GM19351 (cell line): ENCODE measurements at regions not wholly inside any gene's neighbourhood (a gene's known extent, or its start where the extent isn't known, plus 50 kb on each side); places are given as distances from the start of the nearest gene placed in this dataset.
"Not testable (repeated sequence)": the region's sequence is repeated elsewhere in the genome, so short reads cannot be mapped to it uniquely, and the experiment has no call there.

ENCODE experiments used
- ATAC-seq: cut with Tn5 transposase; IDR thresholded peaks from one replicate; pipeline ENCODE4 v1.9.1; 2021; ENCODE audit warnings: mild to moderate bottlenecking, moderate library complexity; ENCODE audit not compliant: unreplicated experiment

DNA sequence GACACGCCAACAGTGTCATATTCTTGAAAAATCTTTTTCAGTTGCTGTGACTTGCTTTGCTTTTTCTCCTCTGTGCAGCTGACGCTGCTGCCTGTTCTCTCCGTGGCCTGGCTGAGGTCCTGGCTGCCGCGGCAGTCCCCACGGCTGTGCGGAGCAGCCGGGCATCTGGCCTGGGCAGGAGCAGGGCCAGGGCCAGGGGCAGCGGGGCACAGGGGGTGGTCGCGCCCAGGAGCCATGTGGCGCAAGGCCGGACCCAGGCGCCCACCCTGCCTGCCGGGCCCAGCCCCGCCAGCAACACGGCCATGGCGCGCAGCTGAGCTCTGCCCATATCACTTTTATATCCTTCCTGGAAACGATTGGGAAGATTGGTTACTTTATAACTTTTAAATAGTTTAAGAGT lies 109.4 kb upstream of the ACBD5 start:
- ATAC-seq, result no peak

GRCh38 chr10:27347827-27348207 lies 107.2 kb upstream of the ACBD5 start:
- not testable (repeated sequence) for ATAC-seq

- ATAC-seq, result peak; percentile 65
Measured at GRCh38 chr10:27345455-27345920, 104.9 kb upstream of the ACBD5 start.

DNA sequence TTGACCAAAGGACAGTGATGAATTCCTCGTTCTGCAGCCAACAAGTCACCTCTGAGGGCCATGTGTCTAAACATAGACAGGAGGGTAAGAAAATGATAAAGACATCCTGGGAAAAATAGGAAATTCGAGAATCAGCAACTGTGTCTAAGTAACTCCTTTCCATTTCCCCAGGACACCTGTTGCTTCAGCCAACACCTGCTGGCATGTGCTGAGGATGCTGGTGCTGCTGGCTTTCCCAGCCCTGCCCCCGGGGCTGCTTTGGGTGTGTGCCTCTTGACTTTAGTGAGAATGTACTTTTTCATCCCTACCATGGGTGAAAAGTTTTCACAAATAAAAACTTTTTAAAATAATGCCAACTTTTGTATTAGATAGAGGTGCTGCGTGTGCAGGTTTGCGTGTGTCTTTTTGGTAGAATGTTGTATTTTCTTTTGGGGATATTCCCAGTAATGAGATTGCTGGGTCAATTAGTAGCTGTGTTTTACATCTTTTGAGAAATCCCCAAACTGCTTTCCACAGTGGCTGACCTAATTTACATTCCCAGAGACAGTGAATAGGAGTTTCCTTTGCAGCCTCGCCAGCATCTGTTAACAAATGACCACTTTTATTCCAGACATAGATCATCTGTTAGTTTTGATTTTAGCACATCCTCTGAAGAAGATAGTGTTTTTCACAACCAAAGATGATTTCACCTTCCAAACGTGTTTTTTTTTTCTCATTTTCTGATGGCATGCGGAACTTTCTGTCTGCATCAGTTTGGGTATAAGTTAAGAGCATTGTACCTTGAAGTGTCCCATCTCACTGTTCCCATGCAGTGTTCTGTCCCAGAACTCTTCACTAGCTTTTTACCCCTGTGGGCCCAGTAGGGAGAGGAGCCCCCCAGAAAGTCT lies 104.2 kb upstream of the ACBD5 start:
- ATAC-seq, result peak; percentile 35

DNA sequence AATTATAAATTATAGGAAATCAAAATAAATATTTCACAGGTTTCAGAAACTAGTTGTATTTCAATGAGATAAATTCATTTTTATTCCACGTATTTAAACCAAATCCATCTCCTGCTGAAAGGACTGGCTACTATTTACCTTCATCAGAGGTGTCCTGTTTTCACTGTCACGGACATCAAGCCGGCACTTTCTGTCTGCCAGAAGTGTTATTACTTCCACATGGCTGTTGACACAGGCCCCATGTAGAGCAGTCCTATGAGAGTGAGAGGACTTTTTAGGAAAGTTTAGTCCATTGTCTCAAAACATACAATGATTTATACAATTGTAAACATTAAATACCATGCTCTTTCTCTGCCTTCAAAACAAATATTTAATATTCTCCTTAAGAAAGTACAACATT lies 100.4 kb upstream of the ACBD5 start:
- ATAC-seq, result no peak

GRCh38 chr10:27335246-27335645 lies 94.6 kb upstream of the ACBD5 start:
- ATAC-seq, result not testable (repeated sequence)

- no peak for ATAC-seq
Measured at GRCh38 chr10:27330074-27330473, 89.5 kb upstream of the ACBD5 start.

GRCh38 chr10:27328946-27329345 lies 88.3 kb upstream of the ACBD5 start:
- ATAC-seq, result no peak

GRCh38 chr10:27326748-27327147 lies 86.2 kb upstream of the ACBD5 start:
- not testable (repeated sequence) for ATAC-seq

- ATAC-seq, result peak; percentile 75
Measured at GRCh38 chr10:27319752-27320431, 79.3 kb upstream of the ACBD5 start.

DNA sequence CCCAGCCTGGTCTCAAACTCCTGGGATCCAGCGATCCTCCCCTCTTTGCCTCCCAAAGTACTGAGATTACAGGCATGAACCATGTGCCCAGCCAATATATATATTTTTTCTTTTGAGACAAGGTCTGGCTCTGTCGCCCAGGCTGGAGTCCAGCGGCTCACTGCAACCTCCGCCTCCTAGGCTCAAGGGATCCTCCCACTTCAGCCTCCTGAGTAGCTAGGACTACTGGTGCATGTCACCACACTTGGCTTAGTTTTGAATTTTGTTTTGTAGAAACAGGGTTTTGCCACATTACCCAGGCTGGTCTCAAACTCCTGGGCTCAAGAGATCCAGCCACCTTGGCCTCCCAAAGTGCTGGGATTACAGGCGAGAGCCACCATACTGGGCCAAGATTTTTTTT lies 78.5 kb upstream of the ACBD5 start:
- not testable (repeated sequence) for ATAC-seq

GRCh38 chr10:27315082-27315481 lies 74.5 kb upstream of the ACBD5 start:
- not testable (repeated sequence) for ATAC-seq

- ATAC-seq, result not testable (repeated sequence)
Measured at GRCh38 chr10:27313586-27313985, 73.0 kb upstream of the ACBD5 start.

DNA sequence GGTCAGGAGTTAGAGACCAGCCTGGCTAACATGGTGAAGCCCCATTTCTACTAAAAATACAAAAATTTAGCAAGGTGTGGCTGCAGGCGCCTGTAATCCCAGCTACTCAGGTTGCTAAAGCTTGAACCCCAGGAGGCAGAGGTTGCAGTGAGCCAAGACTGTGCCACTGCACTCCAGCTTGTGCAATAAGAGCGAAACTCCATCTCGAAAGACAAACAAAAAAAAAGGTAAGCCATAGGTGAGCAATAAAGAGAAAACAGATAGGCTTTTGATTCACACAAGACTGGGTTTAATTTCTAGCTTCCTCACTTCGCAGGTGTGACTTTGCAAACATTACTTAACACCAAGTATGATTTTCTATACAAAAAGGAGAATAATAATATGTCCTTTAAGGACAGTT lies 72.3 kb upstream of the ACBD5 start:
- ATAC-seq, result no peak

- ATAC-seq, result not testable (repeated sequence)
Measured at GRCh38 chr10:27311809-27312208, 71.2 kb upstream of the ACBD5 start.

DNA sequence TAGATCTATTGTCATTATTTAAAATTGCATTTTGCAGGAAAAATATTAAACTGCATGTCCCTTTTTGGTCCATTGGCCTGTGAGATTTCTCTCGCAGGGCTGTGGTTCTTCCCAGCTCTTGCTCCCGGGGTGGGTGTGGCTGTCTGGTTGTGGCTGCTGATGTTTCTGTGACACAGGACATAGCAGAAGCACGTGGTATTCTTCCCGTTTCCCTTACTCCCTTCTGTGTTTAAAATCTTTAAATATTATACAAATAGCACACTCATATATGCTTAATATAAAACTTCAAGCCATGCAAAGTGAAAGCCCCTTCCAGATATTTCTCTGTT lies 57.9 kb upstream of the ACBD5 start:
- not testable (repeated sequence) for ATAC-seq

- no peak for ATAC-seq
Measured at GRCh38 chr10:27297844-27298521, 57.4 kb upstream of the ACBD5 start.

DNA sequence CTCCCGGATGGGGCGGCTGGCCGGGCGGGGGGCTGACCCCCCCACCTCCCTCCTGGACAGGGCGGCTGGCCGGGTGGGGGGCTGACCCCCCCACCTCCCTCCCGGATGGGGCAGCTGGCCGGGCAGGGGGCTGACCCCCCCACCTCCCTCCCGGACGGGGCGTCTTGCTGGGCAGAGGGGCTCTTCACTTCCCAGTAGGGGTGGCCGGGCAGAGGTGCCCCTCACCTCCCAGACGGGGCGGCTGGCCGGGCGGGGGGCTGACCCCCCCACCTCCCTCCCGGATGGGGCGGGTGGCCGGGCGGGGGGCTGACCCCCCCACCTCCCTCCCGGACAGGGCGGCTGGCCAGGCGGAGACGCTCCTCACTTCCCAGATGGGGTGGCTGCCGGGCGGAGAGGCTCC lies 55.7 kb upstream of the ACBD5 start:
- not testable (repeated sequence) for ATAC-seq

DNA sequence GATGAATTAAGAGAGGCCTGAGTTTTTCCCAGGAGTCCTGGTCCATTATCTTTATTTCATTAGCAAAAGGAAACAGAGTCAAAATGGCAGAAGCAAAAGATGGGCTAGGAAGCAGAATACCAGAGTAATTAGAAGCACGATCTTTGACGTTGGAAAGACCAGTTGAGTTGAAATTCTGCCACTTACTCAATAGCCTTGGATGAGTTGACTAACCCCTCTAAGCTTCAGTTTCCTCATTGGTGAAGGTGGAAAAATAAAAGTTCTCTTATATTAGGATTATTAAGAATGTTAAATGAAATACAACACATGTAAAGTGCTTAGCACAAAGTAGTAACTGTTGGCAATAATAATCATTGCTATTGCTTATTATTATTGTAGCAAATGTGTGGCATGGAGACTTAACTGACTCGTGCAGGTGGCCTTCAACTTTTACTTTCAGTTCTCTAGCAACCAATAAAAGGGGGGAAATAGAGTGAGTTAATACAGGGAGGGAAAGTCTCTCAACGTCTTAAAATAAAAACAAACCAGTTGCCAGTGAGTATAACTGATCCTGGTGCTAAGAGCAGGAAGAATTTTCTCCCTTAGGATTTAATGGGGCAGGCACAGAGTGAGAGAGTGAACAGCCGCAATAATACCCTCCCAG lies 50.8 kb upstream of the ACBD5 start:
- ATAC-seq, result peak; percentile 91
